ENCODE measurements at regions not wholly inside any gene's neighbourhood (a gene's known extent, or its start where the extent isn't known, plus 50 kb on each side); places are given as distances from the start of the nearest gene placed in this dataset.
"Not testable (repeated sequence)": the region's sequence is repeated elsewhere in the genome, so short reads cannot be mapped to it uniquely, and the experiment has no call there.

DNA sequence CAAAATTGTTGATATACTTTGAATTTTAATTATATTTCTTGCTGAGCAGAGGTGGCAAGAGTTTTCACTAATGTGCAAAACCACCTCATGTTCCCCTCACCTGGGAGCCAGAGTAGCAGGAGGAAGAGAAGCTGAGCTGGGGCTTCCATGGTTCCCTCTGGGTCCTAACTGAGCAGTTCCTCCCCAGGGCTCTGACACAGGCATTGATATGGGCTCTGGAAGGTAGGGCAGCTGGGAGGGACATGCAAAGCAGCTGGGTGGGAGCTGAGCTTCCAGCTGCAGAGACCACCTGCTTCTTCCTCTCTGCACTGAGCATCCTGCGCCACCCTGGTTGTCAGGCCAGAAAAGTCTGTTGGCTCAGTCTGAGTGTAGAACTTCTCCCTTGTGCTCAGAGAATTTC lies 336.1 kb downstream of the RPIA start:
- not testable (repeated sequence) for DNase-seq

DNA sequence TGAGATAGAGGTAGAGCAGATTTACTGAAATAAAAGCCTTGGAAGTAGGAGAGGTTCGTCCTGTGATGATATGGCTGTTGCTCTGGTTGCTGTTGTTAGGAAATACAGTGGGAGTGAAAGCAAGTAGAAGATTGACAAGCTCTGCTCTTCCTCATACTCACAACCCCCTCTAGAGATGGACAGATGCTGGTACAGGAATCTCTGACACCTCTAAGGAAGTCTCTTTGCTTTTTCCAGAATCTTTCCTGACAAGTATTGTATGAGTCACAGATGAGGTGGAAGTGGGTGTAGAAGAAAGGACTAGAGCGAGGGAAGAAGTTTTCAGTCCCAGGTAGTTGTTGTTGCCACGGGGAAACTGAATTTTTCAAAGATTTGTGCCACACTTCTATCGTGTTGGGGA lies 337.8 kb downstream of the RPIA start:
- DNase-seq, result not testable (repeated sequence)

DNA sequence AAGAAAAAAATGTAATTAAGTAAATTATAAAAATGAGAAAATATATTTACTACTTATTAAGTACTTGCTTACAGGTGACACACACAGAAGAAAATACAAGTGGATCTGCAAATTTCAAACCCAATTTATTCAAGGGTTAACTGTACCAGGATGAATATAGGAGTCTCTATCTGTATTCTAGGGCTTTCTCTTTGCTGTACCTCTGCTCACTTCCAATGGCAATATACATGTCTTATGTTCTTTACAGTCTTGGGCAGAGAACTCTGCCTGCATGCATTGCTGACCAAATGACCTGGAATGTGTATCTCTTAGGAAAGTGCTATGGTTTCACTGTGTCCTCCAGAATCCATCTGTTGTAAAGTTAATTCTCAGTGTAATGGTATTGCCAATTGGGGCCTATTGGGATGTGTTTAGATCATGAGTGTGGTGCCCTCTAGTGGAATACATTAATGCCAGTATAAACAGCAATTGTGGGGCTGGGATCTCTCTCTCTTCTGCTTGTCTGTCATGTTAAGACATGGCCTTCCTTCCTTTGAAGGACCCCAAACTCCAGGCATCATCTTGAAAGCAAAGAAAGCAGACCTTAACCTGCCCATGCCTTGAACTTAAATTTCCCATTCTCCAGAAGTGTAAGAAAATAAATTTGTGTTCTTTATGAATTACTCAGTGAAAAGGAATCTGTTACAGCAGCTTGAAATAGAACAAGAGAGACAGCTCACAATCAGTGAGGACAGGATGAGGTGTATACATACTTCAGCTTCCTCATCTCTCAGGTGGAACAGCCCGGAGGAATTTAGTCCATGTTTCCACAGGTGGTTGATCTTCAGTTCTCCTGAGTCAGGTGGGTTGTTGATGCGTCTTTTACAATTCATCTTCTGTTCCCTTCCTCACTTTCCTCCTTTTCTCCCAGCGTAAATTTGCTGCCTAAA lies 356.9 kb downstream of the RPIA start:
- DNase-seq, result peak; percentile 5

DNA sequence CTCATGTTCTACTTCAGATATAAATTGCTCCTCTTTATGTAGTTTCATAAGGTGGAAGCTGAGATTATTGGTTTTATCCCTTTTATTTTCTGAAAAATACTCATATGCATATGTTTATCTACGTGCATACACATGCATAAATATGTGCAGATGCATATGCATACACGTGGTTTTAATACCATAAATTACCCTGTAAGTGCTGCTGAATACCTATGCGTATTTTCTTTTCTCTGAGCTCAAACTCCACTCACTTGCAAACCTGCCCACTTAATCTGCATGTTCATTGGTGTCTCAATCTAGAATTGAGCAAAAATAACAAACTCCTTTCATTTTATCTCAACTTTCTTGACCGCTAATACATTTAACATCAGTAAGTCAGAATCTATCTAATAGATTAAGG lies 367.1 kb downstream of the RPIA start:
- DNase-seq, result not testable (repeated sequence)

DNA sequence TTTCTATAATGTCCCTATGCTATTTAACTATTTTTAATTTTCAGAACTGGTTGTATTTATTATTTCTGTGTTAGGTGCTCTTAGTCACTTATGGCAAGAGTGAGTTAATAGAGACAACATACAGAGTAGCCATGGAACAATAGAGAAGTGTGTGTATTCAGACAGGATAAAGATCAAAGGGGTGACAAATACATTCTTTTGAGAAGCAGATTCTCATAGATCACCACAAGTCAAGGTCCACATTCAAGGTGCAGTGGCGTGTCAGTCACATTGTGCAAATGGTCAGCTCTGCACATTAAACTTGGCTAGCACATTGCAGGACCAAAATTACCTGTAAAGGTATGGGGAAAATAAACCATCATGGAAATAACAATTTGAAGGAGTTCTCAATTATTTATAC lies 369.7 kb downstream of the RPIA start:
- not testable (repeated sequence) for DNase-seq

DNA sequence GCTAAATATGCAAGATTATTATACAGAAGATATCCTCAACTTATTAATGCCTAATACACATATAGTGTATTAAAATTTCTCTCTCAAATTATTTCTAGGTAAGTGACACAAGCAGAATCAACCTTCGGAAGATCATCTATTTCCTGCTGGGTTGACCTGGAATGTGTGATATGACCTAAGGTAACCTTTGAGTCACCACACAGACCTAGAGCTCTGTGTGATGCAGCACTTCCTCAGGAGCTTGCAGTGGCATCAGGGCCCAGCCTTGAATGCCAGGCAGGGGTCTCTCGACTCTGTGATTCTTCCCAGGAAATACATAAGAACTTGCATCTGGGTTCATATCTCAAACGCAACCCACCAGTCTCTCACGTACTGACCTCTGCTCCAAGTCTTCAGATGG lies 385.3 kb downstream of the RPIA start:
- not testable (repeated sequence) for DNase-seq

DNA sequence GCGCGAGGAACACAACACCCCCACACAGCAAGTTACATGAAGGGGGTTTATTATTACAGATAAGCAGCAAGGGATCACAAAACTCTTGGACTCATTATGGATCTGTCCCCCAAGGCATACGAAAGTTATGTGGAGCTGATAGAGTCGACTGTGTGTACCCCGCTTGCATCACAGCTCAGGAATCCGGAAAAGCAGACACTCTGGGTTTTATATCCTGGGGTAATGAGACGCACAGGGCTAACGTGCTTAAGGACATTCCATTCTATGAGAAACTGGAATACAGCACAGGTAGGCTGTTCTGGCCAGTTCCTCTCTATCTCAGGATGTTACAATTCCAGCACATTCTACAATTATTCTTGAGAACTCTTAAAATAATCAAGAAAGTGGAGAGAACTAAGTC lies 401.4 kb downstream of the RPIA start:
- not testable (repeated sequence) for DNase-seq

DNA sequence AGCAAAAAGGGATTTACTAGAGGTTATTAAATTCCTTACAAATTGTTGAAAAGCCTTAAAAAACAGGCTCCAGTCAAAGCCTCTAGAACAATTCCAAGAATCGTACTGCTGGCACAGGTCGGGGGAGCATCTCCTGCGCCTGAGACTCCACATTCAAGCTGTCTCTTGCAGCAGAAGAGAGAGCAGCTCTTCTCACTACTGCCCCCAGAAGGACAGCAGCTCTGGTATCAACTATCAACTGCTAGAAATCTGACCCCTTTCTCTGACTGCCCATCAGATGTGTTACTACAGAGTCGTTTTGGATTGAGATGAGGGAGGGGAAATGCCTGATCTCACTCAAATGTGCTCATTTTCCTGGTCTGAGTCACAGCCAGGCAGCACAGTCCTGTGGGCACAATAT lies 403.6 kb downstream of the RPIA start:
- not testable (repeated sequence) for DNase-seq

DNA sequence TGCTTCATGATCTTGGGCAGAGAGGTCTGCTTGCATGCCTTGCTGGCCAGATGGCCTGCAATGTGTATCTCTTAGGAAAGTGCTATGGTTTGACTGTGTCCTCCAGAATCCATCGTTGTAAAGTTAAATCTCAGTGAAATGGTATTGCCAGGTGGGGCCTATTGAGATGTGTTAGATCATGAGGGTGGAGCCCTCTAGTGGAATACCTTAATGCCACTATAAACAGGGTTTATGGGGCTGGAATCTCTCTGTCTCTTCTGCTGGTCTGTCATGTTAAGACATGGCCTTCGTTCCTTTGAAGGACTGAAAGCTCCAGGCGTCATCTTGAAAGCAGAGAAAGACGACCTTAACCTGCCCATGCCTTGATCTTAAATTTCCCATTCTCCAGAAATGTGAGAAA lies 411.1 kb downstream of the RPIA start:
- not testable (repeated sequence) for DNase-seq

DNA sequence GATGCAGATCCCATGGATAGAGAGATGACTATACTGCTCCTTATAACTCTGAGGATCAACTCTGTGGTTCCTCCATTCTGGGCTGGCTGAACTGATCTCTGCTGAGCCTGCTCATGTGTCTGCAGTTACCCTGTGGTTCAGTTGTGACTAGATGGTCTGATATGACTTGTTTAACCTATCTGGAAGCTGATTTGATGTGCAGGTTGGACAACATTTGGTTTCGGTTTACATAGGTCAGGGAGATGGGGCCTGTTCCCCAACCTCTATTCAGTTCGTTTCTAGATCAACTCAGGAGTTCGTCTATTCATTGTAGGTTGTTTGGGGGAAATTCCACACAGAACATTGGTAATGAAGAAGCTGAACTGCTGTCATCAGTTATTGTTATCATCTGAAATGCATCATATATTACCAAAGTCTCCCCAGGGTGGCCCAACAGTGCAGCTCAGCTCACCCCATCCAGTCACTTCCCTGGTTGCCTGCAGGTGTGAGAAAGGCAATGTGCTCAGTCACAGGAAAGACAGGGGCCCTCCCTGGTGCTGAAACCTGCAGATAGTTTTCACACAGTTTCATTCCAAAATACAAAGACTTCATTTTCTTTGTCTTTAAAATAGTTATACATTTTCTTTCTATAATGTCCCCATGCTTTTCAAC lies 415.0 kb downstream of the RPIA start:
- not testable (repeated sequence) for DNase-seq

DNA sequence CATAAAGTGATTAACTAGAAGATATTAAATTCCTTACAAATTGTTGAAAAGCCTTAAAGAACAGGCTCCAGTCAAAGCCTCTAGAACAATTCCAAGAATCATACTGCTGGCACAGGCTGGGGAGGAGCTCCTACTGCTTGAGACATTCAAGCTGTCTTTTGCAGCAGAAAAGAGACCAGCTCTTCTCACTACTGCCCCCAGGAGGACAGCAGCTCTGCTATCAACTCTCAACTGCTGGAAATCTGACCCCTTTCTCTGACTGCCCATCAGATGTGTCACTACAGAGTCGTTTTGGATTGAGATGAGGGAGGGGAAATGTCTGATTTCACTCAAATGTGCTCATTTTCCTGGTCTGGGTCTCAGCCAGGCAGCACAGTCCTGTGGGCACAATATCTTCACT lies 421.0 kb downstream of the RPIA start:
- not testable (repeated sequence) for DNase-seq

DNA sequence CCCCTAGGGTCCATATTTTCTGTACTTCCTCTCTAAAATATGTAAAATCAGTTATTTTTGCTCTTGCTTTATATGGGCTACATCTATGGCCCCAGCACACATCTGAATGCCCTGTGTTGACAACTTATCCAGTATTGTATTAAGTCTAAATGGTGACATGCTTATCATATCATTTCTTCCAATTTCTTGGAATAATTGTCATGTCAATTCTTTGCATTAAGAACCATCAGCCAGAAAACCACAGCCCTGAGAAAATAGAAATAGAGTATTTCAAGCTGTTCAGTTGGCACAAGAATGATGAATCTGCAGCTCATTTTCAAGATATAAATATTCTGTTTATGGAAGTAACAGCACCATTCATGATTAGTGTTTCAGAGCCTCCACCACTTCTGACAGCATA lies 421.8 kb downstream of the RPIA start:
- not testable (repeated sequence) for DNase-seq

DNA sequence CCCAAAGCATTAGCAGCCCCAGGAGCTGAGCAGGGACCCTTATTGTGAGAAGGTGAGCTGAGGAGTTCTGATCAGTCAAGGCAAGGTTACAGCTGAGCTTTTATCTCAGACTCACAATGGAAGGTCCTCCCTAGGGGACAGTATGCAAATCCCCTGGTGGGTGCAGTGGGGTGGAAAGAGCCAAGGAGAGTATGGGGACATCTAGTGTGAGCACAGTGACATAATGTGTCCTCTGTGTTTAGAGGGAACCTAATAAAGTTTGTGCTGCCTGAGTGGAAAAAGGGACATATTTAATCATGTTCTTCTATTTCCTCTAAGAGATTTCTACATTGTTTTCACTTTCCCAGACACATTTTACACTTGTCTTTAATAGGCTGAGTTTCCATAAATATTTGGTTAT lies 438.0 kb downstream of the RPIA start:
- not testable (repeated sequence) for DNase-seq

DNA sequence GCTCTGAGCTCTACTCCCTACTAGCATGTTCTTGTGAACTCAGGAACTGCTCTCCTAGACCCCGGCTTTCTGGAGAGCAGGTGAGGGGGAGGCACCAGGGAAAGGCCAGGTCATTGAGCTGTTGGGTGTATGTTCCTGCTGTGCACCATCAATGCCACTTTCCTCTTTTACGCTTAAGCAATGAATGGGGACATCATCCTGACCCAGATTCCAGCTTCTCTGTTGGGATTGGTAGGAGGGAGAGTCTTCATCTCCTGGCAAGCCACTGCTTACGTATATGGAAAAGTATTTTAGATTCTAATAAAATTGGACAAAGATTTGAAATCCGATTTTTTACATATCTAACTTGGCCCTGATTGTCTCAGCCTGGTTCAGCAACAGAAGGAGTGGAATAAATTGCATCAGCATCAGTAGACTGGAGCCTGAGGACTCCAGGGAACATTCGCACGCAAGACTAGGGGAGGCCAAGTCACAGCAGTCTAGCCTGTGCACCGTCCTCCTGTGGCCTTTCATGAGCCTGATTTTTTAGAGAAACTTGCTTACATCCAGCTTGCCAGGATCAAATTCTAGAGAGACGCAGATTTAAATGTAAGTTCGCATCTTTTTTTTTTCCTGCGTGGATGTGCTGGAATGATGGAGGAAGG lies 439.3 kb downstream of the RPIA start:
- DNase-seq, result not testable (repeated sequence)

DNA sequence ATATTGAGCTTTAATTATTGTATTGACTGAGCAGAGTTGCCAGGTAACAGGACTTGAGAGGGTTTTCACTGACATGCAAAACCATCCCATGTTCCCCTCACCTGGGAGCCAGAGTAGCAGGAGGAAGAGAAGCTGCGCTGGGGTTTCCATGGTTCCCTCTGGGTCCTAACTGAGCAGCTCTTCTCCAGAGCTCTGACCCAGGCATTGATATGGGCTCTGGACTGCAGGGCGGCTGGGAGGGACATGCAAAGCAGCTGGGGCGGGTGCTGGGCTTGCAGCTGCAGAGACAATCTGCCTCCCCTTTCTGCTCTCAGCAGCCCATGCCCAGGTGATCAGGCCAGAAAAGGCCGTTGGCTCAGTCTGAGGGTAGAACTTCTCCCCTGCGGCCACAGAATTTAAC lies 451.5 kb downstream of the RPIA start:
- DNase-seq, result not testable (repeated sequence)

DNA sequence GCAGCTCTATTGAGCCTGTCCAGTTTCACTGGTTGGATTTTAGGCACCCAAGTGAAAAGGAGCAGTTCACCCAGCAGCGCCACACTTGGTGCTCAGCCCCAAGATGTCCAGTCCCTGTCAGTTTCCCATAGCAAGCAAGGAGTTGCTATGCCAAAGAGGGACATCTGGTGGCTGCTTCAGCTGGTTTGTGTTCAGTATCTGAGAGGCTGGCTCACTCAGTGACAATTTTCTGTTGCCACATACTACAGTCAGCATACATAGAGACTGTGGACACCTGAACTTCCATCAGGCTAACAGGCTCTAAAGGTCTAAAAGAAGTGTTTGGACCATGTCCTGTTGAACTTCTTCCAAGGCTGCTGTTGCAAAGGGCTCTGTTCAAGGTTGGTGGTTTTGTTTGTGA lies 453.9 kb downstream of the RPIA start:
- not testable (repeated sequence) for DNase-seq

DNA sequence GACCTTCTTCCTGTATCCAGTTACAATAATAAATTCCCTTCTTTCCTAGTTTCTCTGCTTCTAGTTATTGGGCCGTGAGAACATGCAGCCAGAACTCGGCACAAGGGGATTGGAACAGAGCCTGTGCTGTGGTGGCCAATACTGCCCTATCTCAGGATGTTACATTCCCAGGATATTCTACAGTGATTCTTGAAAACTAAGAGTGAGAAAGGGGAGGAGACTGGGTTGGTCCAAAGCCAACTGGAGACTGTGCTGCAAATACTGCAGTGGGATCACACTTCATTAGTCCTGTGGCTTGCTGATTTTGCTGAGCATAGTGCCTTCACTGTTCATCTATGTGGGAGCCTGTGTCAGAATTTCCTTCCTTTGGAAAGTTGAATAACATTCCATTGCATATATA lies 456.8 kb downstream of the RPIA start:
- DNase-seq, result not testable (repeated sequence)

DNA sequence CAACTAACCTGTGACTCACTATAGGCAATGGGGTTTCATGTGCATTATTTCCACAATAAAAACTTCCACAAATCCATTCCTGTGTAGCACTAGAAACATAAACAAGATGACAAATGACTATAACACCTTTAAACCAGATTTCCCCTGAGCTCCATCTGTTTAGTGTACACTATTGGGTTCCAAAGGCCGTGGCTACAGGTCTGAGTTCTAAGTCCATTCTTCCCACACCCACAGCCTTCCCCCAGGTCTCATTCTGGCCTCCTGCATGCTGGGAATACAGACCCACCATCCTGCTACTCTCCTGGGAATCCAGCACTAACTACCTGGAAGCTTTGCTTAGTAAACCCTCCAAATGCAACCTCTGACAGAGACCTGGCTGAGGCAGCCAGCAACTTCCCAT lies 460.2 kb downstream of the RPIA start:
- DNase-seq, result not testable (repeated sequence)

DNA sequence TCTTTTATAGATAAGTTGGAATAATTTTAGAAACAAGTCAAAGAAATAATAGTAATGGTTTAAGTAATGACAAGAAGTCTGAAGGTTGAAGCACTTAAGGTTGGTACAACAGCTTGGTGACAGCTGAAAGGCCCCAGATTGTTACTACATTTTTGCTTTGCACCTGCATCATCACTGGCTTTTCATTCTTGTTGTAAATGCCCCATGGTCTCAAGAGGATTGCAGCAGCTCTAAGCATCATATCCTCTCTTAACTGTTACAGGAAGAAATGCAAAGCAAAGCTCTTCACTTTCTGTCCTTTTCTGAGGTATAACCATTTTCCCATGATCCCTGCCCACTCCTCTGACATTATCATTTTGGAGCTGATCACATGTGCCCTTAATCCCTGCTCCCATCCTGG lies 461.0 kb downstream of the RPIA start:
- not testable (repeated sequence) for DNase-seq

DNA sequence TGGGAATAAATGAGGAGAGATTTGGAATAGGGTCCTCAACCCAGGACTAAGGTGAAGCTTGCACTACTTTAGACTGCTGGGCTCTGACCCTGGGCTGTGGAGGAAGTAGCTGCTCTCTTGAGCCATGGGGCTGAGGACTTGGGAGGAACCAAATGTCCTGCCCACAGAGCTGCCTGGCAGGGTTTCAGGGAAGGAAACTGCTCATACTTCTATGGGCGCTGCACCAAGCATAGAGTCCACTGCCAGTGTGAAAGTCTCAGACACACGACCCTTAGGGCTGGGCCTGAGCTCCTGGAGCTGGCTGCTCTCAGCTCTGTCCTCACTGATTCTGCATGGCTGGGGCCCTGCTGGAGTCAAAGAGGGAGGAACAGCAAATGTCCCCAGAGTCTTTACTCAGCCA lies 461.7 kb downstream of the RPIA start:
- DNase-seq, result not testable (repeated sequence)

DNA sequence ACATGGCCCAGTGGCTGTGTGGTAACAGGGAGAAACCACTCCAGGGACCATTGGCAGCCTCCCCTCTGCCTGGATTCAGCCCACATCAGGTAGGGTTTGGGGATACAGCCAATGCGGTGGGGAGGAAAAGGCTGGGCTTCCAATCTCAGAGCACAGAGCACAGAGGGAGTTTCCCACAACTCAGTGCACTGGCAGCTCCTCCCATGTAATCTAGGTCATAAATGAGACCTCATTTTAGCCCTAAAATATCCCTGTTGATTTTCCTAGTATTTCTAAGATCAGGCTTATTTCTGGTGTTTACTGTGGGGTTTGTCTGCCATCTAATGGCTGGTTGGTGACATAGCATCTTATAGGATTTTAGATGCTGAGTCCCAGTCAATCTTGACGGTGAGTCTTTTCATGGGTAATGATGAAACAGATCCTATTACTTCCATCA lies 462.8 kb downstream of the RPIA start:
- DNase-seq, result not testable (repeated sequence)

DNA sequence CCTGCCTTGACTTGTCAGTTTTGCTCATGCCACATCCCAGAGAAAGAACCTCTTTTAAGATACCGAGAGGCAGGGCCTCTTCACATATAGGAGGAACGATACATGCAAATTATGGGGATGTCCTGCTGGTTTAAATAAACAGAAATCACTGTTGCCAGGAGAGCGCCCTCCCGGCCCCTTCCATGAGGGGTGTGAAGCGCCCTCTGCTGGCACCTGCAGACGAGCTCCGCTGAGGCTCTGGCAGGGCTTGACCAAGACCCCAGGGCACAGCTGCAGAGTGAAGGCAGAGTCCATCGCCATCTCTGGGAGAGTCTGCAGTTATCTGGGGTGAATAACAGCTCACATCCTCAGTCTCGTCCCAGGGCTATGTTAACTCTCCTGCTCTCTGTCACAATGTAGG lies 468.8 kb downstream of the RPIA start:
- DNase-seq, result not testable (repeated sequence)

DNA sequence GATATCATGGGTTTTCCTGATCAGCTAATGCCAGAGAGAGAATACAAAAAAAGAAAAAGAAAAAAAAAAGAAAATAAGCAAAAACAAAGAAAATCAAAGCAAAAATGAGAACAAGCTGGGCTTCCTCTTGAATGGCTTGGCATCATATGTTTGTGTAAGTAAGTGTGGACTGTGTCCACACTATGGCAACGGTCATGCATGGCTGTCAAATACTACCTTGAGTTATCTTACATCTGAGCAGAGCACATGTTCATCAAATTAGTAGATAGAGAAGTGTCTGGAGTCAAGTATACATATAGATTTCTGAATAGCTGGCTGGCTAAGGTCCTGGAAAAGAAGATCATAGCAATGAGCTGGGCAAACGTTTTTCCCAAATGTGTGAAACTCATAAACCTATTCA lies 470.2 kb downstream of the RPIA start:
- DNase-seq, result not testable (repeated sequence)
